Ovary (tissue), 3 donors: ENCODE measurements at regions not wholly inside any gene's neighbourhood (a gene's known extent, or its start where the extent isn't known, plus 50 kb on each side); places are given as distances from the start of the nearest gene placed in this dataset.
"Not testable (repeated sequence)": the region's sequence is repeated elsewhere in the genome, so short reads cannot be mapped to it uniquely, and the experiment has no call there.

Experiments used
- EP300 ChIP-seq: sonication (generic); formaldehyde crosslinking; IDR thresholded peaks from one replicate; pipeline ENCODE4 v1.6.1; 2017; ENCODE audit warnings: antibody characterized with exemption
- POLR2A ChIP-seq: fragments of 450-650 bp; IDR thresholded peaks from one replicate; pipeline ENCODE4 v1.6.1; 2017; ENCODE audit warnings: antibody characterized with exemption, mild to moderate bottlenecking, moderate library complexity
- TF ChIP-seq, protein P1 (sequence below), 3 donors: fragments of 450-650 bp in 2 of 3; fragments of 200-600 bp in 1 of 3; IDR thresholded peaks; one replicate each; pipeline versions ENCODE4 v1.5.1 to v1.8.0; 2016 to 2022; ENCODE audit warnings: antibody characterized with exemption in 3 of 3, mild to moderate bottlenecking in 1 of 3
- donor health status: DM: no; HTN: no; CAD: no.

DNA sequence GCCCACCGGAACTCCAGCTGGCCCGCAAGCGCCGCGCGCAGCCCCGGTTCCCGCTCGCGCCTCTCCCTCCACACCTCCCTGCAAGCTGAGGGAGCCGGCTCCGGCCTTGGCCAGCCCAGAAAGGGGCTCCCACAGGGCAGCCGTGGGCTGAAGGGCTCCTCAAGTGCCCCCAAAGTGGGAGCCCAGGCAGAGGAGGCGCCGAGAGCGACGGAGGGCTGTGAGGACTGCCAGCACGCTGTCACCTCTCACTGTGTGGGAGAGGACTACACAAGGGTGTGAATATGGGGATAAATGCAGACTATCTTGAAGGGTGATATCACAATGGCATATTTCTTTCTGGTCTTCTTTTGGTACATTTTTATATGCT is 158.3 kb upstream of the PPP1R3A start:
- TF ChIP-seq, protein P1, sequence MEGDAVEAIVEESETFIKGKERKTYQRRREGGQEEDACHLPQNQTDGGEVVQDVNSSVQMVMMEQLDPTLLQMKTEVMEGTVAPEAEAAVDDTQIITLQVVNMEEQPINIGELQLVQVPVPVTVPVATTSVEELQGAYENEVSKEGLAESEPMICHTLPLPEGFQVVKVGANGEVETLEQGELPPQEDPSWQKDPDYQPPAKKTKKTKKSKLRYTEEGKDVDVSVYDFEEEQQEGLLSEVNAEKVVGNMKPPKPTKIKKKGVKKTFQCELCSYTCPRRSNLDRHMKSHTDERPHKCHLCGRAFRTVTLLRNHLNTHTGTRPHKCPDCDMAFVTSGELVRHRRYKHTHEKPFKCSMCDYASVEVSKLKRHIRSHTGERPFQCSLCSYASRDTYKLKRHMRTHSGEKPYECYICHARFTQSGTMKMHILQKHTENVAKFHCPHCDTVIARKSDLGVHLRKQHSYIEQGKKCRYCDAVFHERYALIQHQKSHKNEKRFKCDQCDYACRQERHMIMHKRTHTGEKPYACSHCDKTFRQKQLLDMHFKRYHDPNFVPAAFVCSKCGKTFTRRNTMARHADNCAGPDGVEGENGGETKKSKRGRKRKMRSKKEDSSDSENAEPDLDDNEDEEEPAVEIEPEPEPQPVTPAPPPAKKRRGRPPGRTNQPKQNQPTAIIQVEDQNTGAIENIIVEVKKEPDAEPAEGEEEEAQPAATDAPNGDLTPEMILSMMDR (IDR thresholded peaks at IDR 0.05) = not testable (repeated sequence)
- not testable (repeated sequence) for TF ChIP-seq POLR2A, EP300
